Breast epithelium (tissue), 3 donors: ENCODE measurements at regions not wholly inside any gene's neighbourhood (a gene's known extent, or its start where the extent isn't known, plus 50 kb on each side); places are given as distances from the start of the nearest gene placed in this dataset.

Experiments
- POLR2A ChIP-seq: fragments of 450-650 bp; IDR thresholded peaks from one replicate; pipeline ENCODE4 v1.6.1; 2016; ENCODE audit warnings: antibody characterized with exemption, mild to moderate bottlenecking, moderate library complexity
- POLR2AphosphoS5 ChIP-seq, 3 donors: sonication (generic); formaldehyde crosslinking; IDR thresholded peaks; one replicate each; pipeline ENCODE4 v1.6.1; 2017; ENCODE audit warnings: antibody characterized with exemption in 3 of 3
- TF ChIP-seq, protein P1 (sequence below), 3 donors: fragments of 450-650 bp; IDR thresholded peaks; one replicate each; pipeline ENCODE4 v1.5.1; 2016 to 2017; ENCODE audit warnings: antibody characterized with exemption in 3 of 3, mild to moderate bottlenecking in 3 of 3, moderate library complexity in 3 of 3

- TF ChIP-seq, protein P1, sequence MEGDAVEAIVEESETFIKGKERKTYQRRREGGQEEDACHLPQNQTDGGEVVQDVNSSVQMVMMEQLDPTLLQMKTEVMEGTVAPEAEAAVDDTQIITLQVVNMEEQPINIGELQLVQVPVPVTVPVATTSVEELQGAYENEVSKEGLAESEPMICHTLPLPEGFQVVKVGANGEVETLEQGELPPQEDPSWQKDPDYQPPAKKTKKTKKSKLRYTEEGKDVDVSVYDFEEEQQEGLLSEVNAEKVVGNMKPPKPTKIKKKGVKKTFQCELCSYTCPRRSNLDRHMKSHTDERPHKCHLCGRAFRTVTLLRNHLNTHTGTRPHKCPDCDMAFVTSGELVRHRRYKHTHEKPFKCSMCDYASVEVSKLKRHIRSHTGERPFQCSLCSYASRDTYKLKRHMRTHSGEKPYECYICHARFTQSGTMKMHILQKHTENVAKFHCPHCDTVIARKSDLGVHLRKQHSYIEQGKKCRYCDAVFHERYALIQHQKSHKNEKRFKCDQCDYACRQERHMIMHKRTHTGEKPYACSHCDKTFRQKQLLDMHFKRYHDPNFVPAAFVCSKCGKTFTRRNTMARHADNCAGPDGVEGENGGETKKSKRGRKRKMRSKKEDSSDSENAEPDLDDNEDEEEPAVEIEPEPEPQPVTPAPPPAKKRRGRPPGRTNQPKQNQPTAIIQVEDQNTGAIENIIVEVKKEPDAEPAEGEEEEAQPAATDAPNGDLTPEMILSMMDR (IDR thresholded peaks at IDR 0.05), result no peak
- no peak for TF ChIP-seq POLR2A
- TF ChIP-seq POLR2AphosphoS5 (IDR thresholded peaks at IDR 0.05), result no peak
These were observed 128.0 kb upstream of the ERG start for GRCh38 chr21:38626306-38626705.
